HG03558 (cell line): ENCODE measurements at regions not wholly inside any gene's neighbourhood (a gene's known extent, or its start where the extent isn't known, plus 50 kb on each side); places are given as distances from the start of the nearest gene placed in this dataset.

Source experiments
- ATAC-seq: cut with Tn5 transposase; IDR thresholded peaks from one replicate; pipeline ENCODE4 v1.9.1; 2021; ENCODE audit warnings: moderate number of reproducible peaks; ENCODE audit not compliant: unreplicated experiment; ENCODE audit errors: extremely low read depth

GRCh38 chr10:43966571-43966965, 317.9 kb upstream of the ZNF32 start:
- ATAC-seq: no peak

- no peak for ATAC-seq
Observed at GRCh38 chr10:43965918-43966570, 317.4 kb upstream of the ZNF32 start.

GRCh38 chr10:43965033-43965917, 316.6 kb upstream of the ZNF32 start:
- no peak for ATAC-seq

- no peak for ATAC-seq
Observed at GRCh38 chr10:43964486-43964885, 315.8 kb upstream of the ZNF32 start.

GRCh38 chr10:43963793-43964425, 315.2 kb upstream of the ZNF32 start:
- no peak for ATAC-seq

- ATAC-seq: no peak
Observed at GRCh38 chr10:43963379-43963778, 314.7 kb upstream of the ZNF32 start.

GRCh38 chr10:43962346-43963191, 313.9 kb upstream of the ZNF32 start:
- no peak for ATAC-seq

- no peak for ATAC-seq
Observed at GRCh38 chr10:43961523-43962345, 313.1 kb upstream of the ZNF32 start.

- no peak for ATAC-seq
Observed at GRCh38 chr10:43960981-43961380, 312.3 kb upstream of the ZNF32 start.

GRCh38 chr10:43960477-43960876, 311.8 kb upstream of the ZNF32 start:
- ATAC-seq: no peak

GRCh38 chr10:43960135-43960415, 311.4 kb upstream of the ZNF32 start:
- no peak for ATAC-seq

- ATAC-seq: no peak
Observed at GRCh38 chr10:43959364-43960134, 310.9 kb upstream of the ZNF32 start.

GRCh38 chr10:43958964-43959363, 310.3 kb upstream of the ZNF32 start:
- ATAC-seq: no peak

GRCh38 chr10:43958071-43958432, 309.4 kb upstream of the ZNF32 start:
- ATAC-seq: no peak

- no peak for ATAC-seq
Observed at GRCh38 chr10:43957267-43958070, 308.8 kb upstream of the ZNF32 start.

GRCh38 chr10:43955978-43956377, 307.3 kb upstream of the ZNF32 start:
- ATAC-seq: no peak

GRCh38 chr10:43955002-43955596, 306.4 kb upstream of the ZNF32 start:
- no peak for ATAC-seq

- ATAC-seq: no peak
Observed at GRCh38 chr10:43953672-43954071, 305.0 kb upstream of the ZNF32 start.
